ENCODE measurements at regions not wholly inside any gene's neighbourhood (a gene's known extent, or its start where the extent isn't known, plus 50 kb on each side); places are given as distances from the start of the nearest gene placed in this dataset.

DNA sequence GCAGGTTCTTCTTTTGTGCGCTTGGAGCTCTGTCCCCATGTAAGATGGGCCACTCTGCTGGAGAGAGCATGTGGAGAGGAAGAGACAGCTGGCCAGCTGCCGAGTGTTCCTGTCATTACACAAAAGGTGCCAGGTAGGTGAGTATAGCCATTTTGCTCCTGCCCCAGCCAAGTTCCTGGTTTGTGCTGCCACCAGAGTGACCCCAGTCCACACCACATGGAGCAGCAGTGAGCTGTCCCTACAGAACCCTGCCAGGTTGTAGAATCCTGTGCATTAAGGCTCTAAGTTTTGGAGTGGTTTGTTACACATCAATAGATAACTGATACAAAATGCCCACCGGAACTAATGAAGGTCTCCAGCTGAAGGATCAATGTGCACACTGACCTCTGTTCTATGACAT lies 84.6 kb upstream of the GHITM start:
- TF ChIP-seq, protein P1, sequence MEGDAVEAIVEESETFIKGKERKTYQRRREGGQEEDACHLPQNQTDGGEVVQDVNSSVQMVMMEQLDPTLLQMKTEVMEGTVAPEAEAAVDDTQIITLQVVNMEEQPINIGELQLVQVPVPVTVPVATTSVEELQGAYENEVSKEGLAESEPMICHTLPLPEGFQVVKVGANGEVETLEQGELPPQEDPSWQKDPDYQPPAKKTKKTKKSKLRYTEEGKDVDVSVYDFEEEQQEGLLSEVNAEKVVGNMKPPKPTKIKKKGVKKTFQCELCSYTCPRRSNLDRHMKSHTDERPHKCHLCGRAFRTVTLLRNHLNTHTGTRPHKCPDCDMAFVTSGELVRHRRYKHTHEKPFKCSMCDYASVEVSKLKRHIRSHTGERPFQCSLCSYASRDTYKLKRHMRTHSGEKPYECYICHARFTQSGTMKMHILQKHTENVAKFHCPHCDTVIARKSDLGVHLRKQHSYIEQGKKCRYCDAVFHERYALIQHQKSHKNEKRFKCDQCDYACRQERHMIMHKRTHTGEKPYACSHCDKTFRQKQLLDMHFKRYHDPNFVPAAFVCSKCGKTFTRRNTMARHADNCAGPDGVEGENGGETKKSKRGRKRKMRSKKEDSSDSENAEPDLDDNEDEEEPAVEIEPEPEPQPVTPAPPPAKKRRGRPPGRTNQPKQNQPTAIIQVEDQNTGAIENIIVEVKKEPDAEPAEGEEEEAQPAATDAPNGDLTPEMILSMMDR (IDR thresholded peaks at IDR 0.05; ENCODE audit: low read depth, low read length) = peak; percentile 59
- H3K9me3 ChIP-seq (ENCODE audit: severe bottlenecking) = no peaks in the 10 kb centered on the region
- no peak overlapping the region for H3K27ac ChIP-seq
- no peaks in the 10 kb centered on the region for H3K27me3 ChIP-seq (ENCODE audit: insufficient read depth, low read depth, severe bottlenecking)
- DNase-seq = peak; percentile 11
- H3K4me3 ChIP-seq (ENCODE audit: low read depth, low read length) = no peak overlapping the region
- no peaks in the 10 kb centered on the region for H3K36me3 ChIP-seq

DNA sequence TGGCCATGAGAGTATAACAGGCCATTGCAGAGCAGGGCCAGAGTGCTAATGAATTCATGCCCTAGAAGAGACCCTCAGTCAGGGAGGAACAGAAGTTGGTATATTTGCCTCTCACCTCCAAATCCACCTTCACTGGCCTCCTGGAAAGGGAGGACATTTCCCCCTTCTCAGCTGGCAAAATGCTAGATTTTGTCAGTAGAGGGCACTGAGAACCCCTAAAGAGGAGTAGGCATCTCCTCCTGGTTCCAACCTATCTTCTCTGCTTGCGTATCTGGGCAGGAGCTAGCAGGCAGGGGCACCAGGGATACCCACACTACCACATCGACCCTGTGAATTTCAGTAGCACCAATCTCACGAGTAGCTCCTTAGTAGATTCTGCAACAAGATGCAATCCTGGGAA lies 79.8 kb upstream of the GHITM start:
- TF ChIP-seq, protein P1 (IDR thresholded peaks at IDR 0.05; ENCODE audit: low read depth, low read length) = peak; percentile 19; the same call in 1 of the 2 replicates
- H3K27me3 ChIP-seq (ENCODE audit: insufficient read depth, low read depth, severe bottlenecking) = no peaks in the 10 kb centered on the region
- DNase-seq = no peak

DNA sequence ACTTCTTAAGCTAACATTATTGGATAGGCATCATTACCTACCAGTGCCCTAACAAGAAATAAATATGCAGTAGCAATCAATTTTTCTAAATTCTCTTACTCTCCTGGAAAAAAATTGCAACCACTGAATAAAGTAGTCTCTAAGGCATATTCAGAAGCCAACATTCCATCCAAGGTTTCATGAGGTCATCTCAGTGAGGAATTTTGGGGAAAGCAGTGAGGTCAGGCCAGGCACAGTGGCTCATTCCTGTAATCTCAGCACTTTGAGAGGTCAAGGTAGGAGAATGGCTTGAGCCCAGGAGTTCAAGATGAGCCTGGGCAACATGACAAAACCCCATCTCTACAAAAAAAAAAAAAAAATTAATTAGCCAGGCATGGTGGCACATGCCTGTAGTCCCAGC lies 75.9 kb upstream of the GHITM start:
- no peak for DNase-seq
- Histone ChIP-seq H3K9me3 (ENCODE audit: severe bottlenecking) (no peaks in the 10 kb centered on the region), H3K4me3 (ENCODE audit: low read depth, low read length) (no peak overlapping the region), H3K36me3 (no peaks in the 10 kb centered on the region), H3K27ac (no peak overlapping the region), H3K27me3 (ENCODE audit: insufficient read depth, low read depth, severe bottlenecking) (no peaks in the 10 kb centered on the region)
- TF ChIP-seq, protein P1 (IDR thresholded peaks at IDR 0.05; ENCODE audit: low read depth, low read length) = no peak

More for the DNA sequence above, 79.8 kb upstream of the GHITM start:
- Histone ChIP-seq H3K27ac (no peak overlapping the region), H3K36me3 (no peaks in the 10 kb centered on the region), H3K4me3 (ENCODE audit: low read depth, low read length) (no peak overlapping the region), H3K9me3 (ENCODE audit: severe bottlenecking) (no peaks in the 10 kb centered on the region)

DNA sequence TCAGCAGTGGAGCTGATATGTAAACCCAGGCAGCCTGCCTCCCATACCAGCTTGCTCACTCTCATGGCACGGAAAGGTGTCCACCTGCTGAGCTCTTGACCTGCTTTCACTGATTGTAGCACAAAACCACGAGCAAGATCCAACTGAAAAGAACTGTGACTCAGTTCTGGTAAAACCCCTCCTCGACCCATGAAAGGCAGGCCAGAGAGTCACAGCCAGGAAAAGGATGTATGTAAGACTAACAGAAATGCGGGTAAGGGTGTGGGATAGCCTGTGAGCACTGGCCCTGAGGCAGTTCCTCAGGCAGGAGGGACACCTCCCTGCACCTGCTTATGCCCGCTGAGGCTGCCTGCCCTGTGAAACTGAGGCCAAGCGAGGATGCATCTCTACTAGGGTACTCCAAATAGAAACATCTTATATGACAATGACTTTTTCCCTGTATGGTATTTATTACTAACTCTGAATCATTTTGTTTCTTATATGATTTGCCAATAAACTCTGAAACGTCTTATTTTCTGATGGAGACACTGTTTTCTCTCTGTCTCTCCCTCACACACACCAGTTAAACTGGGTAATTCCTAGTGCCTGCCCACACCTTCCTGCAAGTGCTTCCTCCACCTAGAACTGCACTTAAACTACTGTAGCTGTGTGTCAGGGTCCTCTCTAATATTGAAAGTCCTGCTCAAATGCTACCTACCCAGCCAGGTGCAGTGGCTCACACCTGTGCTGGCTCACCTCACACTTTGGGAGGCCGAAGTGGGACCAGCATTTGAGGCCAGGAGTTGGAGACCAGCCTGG lies 73.3 kb upstream of the GHITM start:
- TF ChIP-seq, protein P1 (IDR thresholded peaks at IDR 0.05; ENCODE audit: low read depth, low read length) = no peak
- H3K4me3 ChIP-seq (ENCODE audit: low read depth, low read length) = no peak overlapping the region
- H3K36me3 ChIP-seq = no peaks in the 10 kb centered on the region
- H3K27ac ChIP-seq = no peak overlapping the region
- H3K9me3 ChIP-seq (ENCODE audit: severe bottlenecking) = no peaks in the 10 kb centered on the region
- H3K27me3 ChIP-seq (ENCODE audit: insufficient read depth, low read depth, severe bottlenecking) = no peaks in the 10 kb centered on the region
- no peak for DNase-seq

DNA sequence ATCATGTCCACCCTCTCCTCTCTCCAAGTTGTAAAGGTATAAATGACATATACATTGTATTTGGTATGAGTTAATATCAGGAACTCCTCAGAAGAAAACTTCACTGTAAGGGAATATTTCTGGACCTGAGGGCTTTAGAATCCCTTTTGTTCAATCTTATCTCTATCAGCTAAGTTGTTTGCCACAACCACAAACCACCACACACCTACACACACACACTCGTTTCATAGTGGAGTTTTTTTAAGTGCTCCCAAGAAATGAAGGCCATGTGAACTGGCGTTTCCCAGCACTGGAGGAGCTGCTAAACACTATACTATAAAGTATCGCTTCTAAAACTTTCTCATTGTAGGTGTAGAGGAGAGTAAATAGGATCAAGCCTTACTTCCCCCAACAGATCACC lies 64.8 kb upstream of the GHITM start:
- TF ChIP-seq, protein P1 (IDR thresholded peaks at IDR 0.05; ENCODE audit: low read depth, low read length) = no peak
- H3K27ac ChIP-seq = no peak overlapping the region
- H3K27me3 ChIP-seq (ENCODE audit: insufficient read depth, low read depth, severe bottlenecking) = no peaks in the 10 kb centered on the region
- H3K4me3 ChIP-seq (ENCODE audit: low read depth, low read length) = no peak overlapping the region
- H3K9me3 ChIP-seq (ENCODE audit: severe bottlenecking) = no peaks in the 10 kb centered on the region
- no peak for DNase-seq
- no peaks in the 10 kb centered on the region for H3K36me3 ChIP-seq
